Stimulated activated CD8-positive, alpha-beta memory T cell treated with anti-CD3 and anti-CD28 coated beads, Interleukin-15, amount 100 ng/mL, for 4 hours (primary cell): ENCODE measurements at regions not wholly inside any gene's neighbourhood (a gene's known extent, or its start where the extent isn't known, plus 50 kb on each side); places are given as distances from the start of the nearest gene placed in this dataset.

Experiments
- DNase-seq, 2 donors: peaks; one replicate each; pipeline ENCODE4 v3.0.0-alpha.2; 2020; ENCODE audit warnings: low read depth in 2 of 2

DNA sequence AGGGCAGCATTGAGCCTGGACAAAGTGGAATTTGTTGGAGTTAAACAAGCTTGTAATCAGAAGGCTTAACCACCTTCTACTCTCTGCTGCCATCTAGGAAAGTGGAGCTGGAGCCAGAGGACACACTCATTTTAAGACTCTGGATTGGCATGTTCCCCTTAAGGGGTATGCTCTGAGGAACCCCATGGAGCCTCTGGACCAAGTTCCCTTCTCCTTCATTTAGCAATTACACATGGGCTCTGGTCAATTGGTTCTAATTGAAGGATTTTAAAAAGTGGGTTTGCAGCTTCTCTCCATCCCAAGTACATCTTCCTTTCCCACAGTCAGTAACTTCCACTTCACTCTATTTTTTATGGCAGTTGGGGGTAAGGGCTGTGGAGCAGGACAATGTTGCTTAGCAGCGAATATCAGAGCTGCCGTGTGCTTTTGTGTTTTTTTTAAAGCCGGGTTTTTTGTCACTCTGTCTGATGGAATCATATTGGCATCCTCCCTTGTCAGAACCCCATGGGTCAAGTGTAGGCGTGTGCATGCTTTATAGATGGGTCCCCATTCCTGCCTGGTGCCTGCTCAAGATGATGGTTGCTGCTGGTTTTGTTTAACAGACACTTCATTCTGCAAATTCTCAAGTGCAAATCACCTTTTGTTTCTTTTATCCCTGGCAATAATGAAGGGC is 330.7 kb upstream of the ADAMTSL1 start:
- no peak for DNase-seq

- DNase-seq, result no peak
Measured at GRCh38 chr9:18146329-18146728, 327.6 kb upstream of the ADAMTSL1 start.

DNA sequence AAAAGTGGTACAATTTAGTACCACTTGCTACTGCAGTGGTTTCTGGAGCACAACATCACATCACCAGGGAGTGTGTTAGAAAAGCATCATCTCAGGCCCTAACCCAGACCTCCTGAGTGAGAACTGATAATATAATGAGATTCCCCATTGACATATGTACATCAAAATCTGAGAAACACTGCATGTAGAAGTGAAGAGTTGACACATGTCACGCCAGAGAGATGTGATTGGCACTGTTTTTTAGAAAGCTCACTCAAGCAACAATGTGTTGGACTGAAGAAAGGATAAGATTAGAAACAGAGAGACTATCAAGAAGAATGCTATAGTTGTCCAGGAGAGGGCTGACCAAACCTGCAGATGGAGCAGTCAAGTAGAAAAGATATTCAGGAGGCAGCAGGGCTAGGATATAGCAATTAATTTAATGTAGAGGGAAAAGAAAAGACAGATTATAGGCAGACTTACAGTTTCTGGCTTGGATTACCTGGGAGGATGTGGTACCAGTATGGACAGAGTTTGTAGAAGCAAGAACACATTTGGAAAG is 324.4 kb upstream of the ADAMTSL1 start:
- no peak for DNase-seq

GRCh38 chr9:18154661-18155060 is 319.3 kb upstream of the ADAMTSL1 start:
- DNase-seq, result no peak

- DNase-seq, result no peak
Measured at GRCh38 chr9:18159254-18159653, 314.7 kb upstream of the ADAMTSL1 start.

DNA sequence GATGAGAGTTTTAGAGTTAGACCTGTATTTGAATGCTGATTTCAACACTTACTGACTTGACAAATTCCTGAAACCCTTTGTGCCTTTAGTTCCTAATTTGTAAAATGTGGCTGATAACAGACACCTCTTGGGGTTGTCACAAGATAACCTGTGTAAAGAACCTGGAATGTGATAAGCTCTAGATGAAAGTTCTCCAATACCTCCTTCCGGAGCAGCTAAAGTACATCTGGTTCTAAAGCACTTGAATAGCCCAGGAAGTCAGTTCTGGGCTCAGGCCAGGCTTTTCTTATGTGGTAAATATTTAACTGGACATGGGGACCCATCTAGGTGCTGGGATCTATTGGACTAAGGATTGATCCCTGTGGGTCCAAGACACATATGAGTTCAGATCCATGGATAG is 310.8 kb upstream of the ADAMTSL1 start:
- no peak for DNase-seq

GRCh38 chr9:18167733-18168132 is 306.2 kb upstream of the ADAMTSL1 start:
- no peak for DNase-seq

DNA sequence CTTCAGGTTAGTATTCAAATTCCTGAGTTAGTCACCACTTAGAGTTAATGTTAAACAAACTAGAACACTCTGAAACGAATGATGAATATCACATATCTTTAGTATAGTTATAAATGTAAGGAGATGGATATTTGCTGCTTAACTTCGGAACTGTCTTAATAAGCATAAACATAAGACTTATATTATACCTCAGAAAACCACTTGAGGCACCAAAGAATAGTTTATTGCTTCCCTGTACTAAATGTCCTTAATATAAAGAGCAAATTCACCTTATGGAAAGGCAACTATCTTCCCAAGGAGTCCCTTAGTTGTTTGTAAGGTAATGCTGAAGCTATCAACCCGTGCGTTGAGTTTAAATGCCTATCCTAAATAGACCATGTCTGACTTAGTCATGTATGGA is 300.0 kb upstream of the ADAMTSL1 start:
- DNase-seq, result no peak

GRCh38 chr9:18182636-18183035 is 291.3 kb upstream of the ADAMTSL1 start:
- no peak for DNase-seq

GRCh38 chr9:18183974-18184373 is 290.0 kb upstream of the ADAMTSL1 start:
- DNase-seq, result no peak

DNA sequence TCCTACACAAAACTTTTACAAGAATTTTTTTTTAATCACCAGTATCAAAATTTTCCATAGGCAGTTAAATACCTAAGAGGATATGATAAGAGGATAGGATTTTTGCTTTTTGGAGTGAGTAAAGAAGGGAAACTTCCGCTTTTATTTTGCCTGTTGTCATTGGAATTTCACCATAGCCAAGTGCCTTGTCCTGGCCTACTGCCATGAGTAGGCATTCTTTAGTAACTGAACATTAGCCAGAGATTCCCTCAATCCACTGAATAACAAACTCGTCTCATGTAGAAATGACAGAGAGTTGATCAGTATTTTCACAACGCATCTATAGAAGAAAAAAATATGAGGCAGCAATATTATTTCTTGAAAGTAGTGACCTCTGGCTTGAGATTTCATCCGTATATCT is 289.6 kb upstream of the ADAMTSL1 start:
- no peak for DNase-seq

GRCh38 chr9:18185196-18185595 is 288.8 kb upstream of the ADAMTSL1 start:
- DNase-seq, result no peak

DNA sequence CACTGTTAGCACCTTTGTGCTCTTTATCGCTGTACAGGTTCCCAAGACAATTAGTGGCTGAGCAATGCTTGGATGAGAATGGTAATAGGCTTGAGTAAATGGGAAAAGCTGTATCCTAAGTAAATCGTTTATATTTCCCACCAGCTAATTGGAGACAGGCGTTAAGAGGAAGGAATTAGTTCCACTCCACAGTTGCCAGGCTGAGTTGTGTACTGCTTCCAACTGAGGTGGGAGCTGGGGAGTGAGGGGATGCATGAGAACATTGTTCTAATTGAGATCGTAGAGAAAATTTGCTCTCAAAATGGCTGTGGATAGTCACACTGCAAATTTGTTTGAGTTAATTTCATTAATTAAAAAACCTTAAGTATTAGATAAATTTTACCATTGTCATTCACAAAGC is 285.0 kb upstream of the ADAMTSL1 start:
- DNase-seq, result no peak

DNA sequence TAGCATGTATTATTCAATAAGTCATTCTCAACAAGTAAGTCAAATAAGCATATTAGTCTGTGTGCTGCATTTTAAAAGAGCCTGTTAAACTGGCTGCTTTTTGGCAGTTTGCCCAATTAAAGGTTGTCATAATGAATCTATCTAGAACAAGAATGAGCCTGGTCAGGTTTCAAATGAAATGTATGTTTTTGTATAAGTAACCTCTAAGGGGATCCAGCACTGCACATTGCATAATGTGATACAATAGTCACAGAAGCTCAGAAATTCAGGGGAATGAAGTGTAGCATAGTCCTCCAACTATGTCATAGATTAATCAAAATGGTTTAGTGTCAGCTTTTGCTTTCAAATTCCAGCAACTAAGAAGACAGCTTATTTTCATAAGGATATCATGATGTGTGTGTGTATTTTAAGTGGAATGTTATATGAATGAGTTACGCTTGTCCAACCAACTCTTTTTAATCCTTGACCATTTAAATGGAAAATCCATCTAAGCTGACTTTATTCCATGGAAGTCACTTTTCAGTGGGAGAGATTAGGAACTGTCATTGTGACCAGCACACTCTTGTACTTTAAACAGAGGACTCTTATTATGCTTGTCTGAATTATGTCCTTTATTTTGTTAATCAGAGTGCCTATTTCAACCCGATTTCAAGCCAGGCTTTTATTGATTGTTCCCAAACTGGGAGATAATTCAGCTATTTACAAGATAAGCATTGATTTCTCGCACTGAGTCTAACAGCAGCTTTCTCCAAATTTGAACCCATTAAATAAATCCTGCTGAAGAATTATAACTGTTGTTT is 283.9 kb upstream of the ADAMTSL1 start:
- DNase-seq, result no peak

DNA sequence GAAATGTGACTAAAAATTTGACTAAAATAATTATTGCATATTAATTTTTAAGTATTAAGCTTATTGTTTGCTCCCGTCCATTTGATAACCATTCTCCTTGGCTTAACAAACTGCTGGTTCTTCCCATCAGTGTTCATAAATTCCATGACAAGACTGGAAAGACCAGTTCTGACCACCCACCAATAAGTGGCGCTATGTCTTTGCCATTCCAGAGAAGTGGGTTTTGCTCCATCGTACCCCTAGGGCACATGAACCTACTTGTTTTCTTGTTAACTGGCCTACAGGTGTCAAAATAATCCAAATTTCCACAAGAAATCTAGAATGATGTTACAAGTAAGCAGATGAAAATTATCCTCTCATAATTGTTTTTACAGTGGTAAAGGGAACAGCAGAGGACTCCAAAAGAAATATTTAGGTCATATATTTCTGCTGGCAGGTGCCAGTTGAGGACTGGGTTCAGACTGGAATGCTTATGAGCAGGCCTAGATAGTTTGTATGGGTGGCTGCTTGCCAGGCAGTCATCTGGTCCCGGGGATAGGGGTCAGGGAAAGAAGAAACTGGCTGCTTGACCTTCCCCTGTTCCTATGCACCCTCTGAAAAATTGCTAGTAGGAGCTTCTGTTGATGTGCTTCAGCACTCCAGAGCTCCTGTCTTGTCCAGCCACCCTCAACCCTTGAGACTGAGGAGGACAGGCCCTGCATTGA is 283.1 kb upstream of the ADAMTSL1 start:
- no peak for DNase-seq

DNA sequence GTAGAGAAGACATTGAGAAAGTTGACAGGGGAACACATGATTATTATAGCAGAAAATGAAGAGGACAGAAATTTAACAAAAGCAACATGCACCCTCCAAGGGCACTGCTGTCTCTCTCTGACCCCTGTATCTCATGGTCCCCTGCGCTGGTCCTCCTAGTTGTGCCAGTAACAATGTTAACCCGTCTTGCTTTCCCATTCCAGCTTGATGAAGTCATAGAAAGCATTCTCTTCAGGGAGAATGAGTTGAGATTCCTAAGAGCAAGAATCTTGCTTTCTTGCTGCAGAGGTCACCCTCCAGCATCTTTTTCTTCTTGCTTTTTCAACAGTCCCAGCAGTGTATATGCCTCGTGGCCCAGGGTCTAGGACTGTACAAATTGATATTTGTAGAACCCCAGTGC is 279.6 kb upstream of the ADAMTSL1 start:
- DNase-seq, result no peak

DNA sequence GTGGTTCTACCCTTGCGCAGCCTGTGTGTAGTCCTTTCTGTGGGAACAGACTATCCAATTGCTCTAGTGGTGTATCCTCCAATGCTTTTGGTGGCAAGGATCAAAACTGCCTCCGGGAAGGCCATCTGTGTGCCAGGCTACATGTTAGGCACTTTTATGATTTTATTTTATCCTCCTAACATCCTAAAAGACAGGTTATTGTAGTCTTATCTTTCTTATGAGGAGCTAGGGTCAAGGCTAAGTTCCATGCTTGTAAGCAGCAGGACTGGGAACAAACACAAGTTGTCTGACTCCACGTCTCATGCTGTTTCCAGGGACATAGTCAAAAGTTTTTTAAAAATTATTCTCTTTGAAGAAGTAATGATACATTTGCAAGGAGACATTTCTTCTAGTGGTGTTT is 278.7 kb upstream of the ADAMTSL1 start:
- no peak for DNase-seq

DNA sequence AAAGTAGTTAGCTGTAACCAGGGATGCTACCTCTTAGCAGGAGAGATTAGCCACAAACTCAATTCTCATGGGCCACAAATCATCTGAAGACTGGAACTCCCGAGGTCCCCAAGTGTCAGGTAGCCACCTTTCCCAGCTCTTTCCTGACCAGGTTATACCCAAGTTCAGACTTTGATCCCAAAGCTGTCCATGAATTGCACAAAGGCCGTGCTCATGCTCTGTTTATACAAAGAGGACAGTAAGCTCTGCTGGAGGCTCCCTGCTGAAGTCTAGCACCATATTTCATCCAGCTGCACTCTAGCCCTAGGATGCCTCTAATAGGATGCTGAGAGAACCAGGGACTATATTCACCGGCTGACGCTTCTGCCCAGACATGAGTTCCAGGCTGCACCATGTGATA is 271.0 kb upstream of the ADAMTSL1 start:
- no peak for DNase-seq

- DNase-seq, result no peak
Measured at GRCh38 chr9:18207735-18208134, 266.2 kb upstream of the ADAMTSL1 start.

- no peak for DNase-seq
Measured at GRCh38 chr9:18208166-18209059, 265.5 kb upstream of the ADAMTSL1 start.

- no peak for DNase-seq
Measured at GRCh38 chr9:18215626-18216025, 258.3 kb upstream of the ADAMTSL1 start.

DNA sequence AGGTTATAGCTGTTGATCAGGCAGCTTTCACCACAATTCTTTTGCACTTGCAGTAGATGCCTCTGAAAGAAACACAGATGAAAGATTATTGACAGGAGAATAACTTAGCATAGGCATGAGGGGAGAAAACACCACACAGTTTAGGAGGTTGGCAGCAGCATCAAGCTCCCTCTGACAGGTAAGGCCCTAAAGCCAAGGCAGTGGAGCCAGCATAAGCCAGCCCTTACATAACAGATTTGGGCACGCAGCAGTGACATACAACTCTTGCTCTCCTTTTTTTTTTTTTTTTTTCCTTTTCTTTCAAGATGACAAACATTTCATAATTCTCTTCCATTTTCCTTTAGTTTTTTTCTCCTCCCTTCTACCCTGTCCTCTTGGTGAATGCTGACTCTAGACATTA is 257.6 kb upstream of the ADAMTSL1 start:
- no peak for DNase-seq
